A673 (cell line): ENCODE measurements at regions not wholly inside any gene's neighbourhood (a gene's known extent, or its start where the extent isn't known, plus 50 kb on each side); places are given as distances from the start of the nearest gene placed in this dataset.

ENCODE experiments used
- BruUV-seq: library from RNA; stranded (reverse); fragments of 400-500 nt; replicated peaks from 2 replicates; lab custom pipeline; 2021; lab: Mats Ljungman, UMichigan
- CTCF ChIA-PET: fragments of 300-600 bp; sonication (Branson Sonifier 250); formaldehyde crosslinking; loops from one replicate; lab custom pipeline; 2022; ENCODE audit warnings: antibody characterized with exemption; lab: Charles Lee
- POLR2A ChIA-PET: fragments of 300-600 bp; sonication (Branson Sonifier 250); formaldehyde crosslinking; loops from one replicate; lab custom pipeline; 2022; ENCODE audit warnings: antibody characterized with exemption; ENCODE audit not compliant: low non-redundant PET; lab: Charles Lee
- DNase-seq: peaks from one replicate; pipeline ENCODE4 v3.0.0-alpha.2; 2015; ENCODE audit warnings: low spot score
- H3K27ac ChIP-seq: fragments of 200-600 bp; sonication (generic); 2 replicates; pipeline ENCODE4 v1.5.1; 2016; ENCODE audit warnings: mixed run types, low read depth, mild to moderate bottlenecking, mixed read lengths, antibody characterized with exemption, low read length; ENCODE audit not compliant: poor library complexity, severe bottlenecking
- H3K27me3 ChIP-seq: fragments of 200-600 bp; sonication (generic); replicated peaks from 2 replicates; pipeline ENCODE4 v1.6.1; 2017; ENCODE audit warnings: mixed run types, low read depth, mild to moderate bottlenecking, mixed read lengths, antibody characterized with exemption, low read length; ENCODE audit not compliant: insufficient read depth, poor library complexity
- H3K36me3 ChIP-seq: fragments of 200-600 bp; sonication (generic); 2 replicates; pipeline ENCODE4 v1.6.1; 2016; ENCODE audit warnings: mixed run types, mild to moderate bottlenecking, mixed read lengths, antibody characterized with exemption, low read length; ENCODE audit not compliant: insufficient read depth, poor library complexity, severe bottlenecking
- H3K4me1 ChIP-seq: fragments of 200-600 bp; sonication (generic); 2 replicates; pipeline ENCODE4 v1.6.1; 2017; ENCODE audit warnings: mixed run types, mild to moderate bottlenecking, mixed read lengths, antibody characterized with exemption, low read length; ENCODE audit not compliant: insufficient read depth, poor library complexity, severe bottlenecking
- H3K4me3 ChIP-seq: fragments of 200-600 bp; sonication (generic); 2 replicates; pipeline ENCODE4 v1.5.1; 2016; ENCODE audit warnings: low read depth, mixed run types, mild to moderate bottlenecking, mixed read lengths, low read length; ENCODE audit not compliant: poor library complexity, severe bottlenecking
- H3K9me3 ChIP-seq: fragments of 200-600 bp; sonication (generic); 2 replicates; pipeline ENCODE4 v1.6.1; 2016; ENCODE audit warnings: mixed run types, low read depth, mild to moderate bottlenecking, mixed read lengths, antibody characterized with exemption, low read length; ENCODE audit not compliant: poor library complexity, severe bottlenecking
- EZH2 ChIP-seq: fragments of 200-600 bp; sonication (generic); IDR thresholded peaks from 2 replicates; pipeline ENCODE4 v1.6.1; 2017; ENCODE audit warnings: borderline replicate concordance, low read depth, mild to moderate bottlenecking, mixed read lengths, antibody characterized with exemption, low read length; ENCODE audit not compliant: poor library complexity, severe bottlenecking
- intact Hi-C: fragments of 100-400 bp; cut with micrococcal nuclease; formaldehyde crosslinking; loops from one replicate; pipeline ENCODE4 v1.10.0; 2022; ENCODE audit not compliant: unreplicated experiment
- TF ChIP-seq, protein P1 (sequence below): fragments of 300-800, 200-600 bp; sonication (generic); conservative IDR thresholded peaks from 2 replicates; pipeline ENCODE4 v1.5.1; 2017; ENCODE audit warnings: low read depth, mild to moderate bottlenecking, antibody characterized with exemption, low read length, moderate library complexity, mixed read lengths

DNA sequence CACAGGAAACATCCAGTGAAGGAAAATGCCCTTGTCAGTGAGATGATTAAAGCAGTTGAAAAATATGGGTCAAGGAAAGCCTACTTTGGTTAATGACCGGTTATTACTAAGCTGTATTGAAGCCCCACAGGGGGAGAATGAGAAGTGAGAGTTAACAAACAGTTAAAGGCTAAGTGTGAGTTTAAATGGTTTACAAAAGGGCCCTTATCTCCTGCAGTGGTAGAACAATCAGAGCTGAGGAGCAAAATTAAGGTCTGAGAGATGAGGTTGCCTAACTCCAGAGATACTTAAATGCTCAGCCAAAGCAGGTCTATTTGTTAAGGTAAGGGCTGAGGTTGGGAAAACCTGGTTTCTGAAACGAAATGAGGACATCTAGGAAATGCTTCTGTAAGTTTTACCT, 75.1 kb upstream of the FER start:
- Histone ChIP-seq H3K4me1 (peaks cover 5% of the 10 kb centered on the region), H3K4me3 (no peak overlapping the region), H3K9me3 (no peaks in the 10 kb centered on the region), H3K27me3 (no peaks in the 10 kb centered on the region), H3K27ac (no peak overlapping the region), H3K36me3 (no peaks in the 10 kb centered on the region)
- TF ChIP-seq, protein P1, sequence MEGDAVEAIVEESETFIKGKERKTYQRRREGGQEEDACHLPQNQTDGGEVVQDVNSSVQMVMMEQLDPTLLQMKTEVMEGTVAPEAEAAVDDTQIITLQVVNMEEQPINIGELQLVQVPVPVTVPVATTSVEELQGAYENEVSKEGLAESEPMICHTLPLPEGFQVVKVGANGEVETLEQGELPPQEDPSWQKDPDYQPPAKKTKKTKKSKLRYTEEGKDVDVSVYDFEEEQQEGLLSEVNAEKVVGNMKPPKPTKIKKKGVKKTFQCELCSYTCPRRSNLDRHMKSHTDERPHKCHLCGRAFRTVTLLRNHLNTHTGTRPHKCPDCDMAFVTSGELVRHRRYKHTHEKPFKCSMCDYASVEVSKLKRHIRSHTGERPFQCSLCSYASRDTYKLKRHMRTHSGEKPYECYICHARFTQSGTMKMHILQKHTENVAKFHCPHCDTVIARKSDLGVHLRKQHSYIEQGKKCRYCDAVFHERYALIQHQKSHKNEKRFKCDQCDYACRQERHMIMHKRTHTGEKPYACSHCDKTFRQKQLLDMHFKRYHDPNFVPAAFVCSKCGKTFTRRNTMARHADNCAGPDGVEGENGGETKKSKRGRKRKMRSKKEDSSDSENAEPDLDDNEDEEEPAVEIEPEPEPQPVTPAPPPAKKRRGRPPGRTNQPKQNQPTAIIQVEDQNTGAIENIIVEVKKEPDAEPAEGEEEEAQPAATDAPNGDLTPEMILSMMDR = no peak
- TF ChIP-seq EZH2 = no peak
- intact Hi-C loops = no loop called here
- BruUV-seq = no TSS peak
- ChIA-PET CTCF (no interaction called here), POLR2A (no interaction called here)
- DNase-seq = no peak

DNA sequence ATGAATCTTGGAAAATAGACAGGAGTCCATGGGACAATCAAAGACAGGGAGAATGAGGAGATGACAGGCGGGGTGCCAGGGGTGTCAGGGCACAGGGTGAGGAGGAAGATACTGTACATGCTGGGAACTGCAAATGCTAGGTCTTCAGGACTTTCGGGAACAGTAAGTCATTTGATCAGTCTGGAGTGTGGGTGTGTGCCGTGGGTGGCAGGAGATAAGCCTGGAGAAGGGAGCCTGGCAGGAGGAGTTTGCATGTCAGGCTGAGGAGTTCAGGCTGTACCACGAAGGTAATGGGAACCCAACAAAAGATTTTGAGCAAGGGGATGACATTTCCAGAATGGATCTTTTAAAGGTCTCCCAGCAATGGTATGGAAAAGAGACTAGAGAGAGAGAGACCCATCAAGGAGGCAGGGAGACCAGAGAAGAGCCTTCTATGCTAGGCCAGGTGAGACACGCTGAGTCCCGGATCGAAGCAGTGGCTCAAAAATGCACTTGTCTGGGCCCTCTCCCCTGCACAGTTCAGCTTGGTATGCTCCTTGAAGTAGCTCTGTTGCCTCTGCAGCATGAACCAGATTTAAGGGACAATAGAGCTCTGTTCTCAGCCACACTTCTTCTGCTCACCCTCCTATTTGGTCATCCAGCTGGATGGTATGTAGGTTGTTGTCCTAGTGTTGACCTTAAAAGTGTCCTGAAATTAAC, 77.0 kb upstream of the FER start:
- intact Hi-C loops = no loop called here
- ChIA-PET CTCF (no interaction called here), POLR2A (interaction anchor here (0.6 kb wide), 1 partner anchor 1022 kb away, joined by 3 read pairs; no protein-coding TSS in a partner anchor)
- Histone ChIP-seq H3K27me3 (no peaks in the 10 kb centered on the region), H3K4me3 (no peak overlapping the region), H3K36me3 (no peaks in the 10 kb centered on the region), H3K27ac (no peak overlapping the region), H3K4me1 (peaks cover 5% of the 10 kb centered on the region), H3K9me3 (no peaks in the 10 kb centered on the region)
- TF ChIP-seq EZH2 = no peak
- TF ChIP-seq, protein P1 = no peak
- BruUV-seq = no TSS peak
- no peak for DNase-seq

DNA sequence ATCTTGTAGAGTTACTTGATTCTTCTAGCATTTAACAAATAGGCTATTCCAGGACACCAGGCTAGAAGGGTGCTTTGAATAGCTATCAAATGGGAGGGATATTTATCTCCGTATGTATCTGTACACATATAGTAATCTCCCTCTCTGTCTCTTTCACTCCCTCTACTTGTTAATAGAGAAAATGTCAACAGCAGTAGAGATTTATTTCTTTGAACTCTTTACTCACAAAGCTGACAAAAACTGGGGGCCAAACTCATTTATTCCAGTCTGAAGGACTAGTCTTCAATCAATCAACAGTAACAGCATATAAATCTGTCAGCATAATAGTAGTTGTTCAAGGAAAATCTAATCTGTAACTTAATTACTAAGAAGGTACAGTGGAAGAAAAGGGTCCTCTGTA, 78.2 kb upstream of the FER start:
- intact Hi-C loops = no loop called here
- H3K27me3 ChIP-seq = no peaks in the 10 kb centered on the region
- no TSS peak for BruUV-seq
- no peak for DNase-seq
- peaks cover 5% of the 10 kb centered on the region for H3K4me1 ChIP-seq
- no peak overlapping the region for H3K4me3 ChIP-seq
- CTCF ChIA-PET = no interaction called here
- H3K9me3 ChIP-seq = no peaks in the 10 kb centered on the region
- H3K27ac ChIP-seq = no peak overlapping the region
- POLR2A ChIA-PET = no interaction called here
- TF ChIP-seq EZH2 = no peak
- TF ChIP-seq, protein P1 = no peak
- H3K36me3 ChIP-seq = no peaks in the 10 kb centered on the region
